K562 (cell line): ENCODE measurements at regions not wholly inside any gene's neighbourhood (a gene's known extent, or its start where the extent isn't known, plus 50 kb on each side); places are given as distances from the start of the nearest gene placed in this dataset.
A peak's percentile ranks its signal among the peaks of the same experiment; 100 is the strongest.

Source experiments
- ARID1B ChIP-seq: fragments of 450-650 bp; IDR thresholded peaks from 2 replicates; pipeline ENCODE4 v1.6.1; 2016; ENCODE audit warnings: antibody characterized with exemption, mild to moderate bottlenecking, inconsistent platforms
- ATF7 ChIP-seq: fragments of 450-650 bp; IDR thresholded peaks from 2 replicates; pipeline ENCODE4 v1.7.1; 2014; ENCODE audit warnings: mild to moderate bottlenecking, moderate library complexity
- C11orf30 ChIP-seq: fragments of 450-650 bp; IDR thresholded peaks from 2 replicates; pipeline ENCODE4 v1.6.1; 2016; ENCODE audit warnings: low read depth, mild to moderate bottlenecking
- CBX3 ChIP-seq, 2 experiments: IDR thresholded peaks; 1 replicate in 1 of 2; 2 replicates in 1 of 2; pipeline ENCODE4 v1.6.1; 2012; ENCODE audit warnings: inconsistent platforms in 2 of 2, low read length in 2 of 2, borderline replicate concordance in 1 of 2, control low read depth in 1 of 2
- CC2D1A ChIP-seq: fragments of 450-650 bp; IDR thresholded peaks from 2 replicates; pipeline ENCODE4 v1.6.1; 2017; ENCODE audit warnings: mild to moderate bottlenecking
- EHMT2 ChIP-seq: fragments of 450-650 bp; IDR thresholded peaks from 2 replicates; pipeline ENCODE4 v1.6.1; 2018; ENCODE audit warnings: antibody characterized with exemption
- KHSRP ChIP-seq: fragments of 450-650 bp; IDR thresholded peaks from 2 replicates; pipeline ENCODE4 v1.6.1; 2017
- MAFF ChIP-seq: IDR thresholded peaks from 2 replicates; pipeline ENCODE4 v1.6.1; 2012; ENCODE audit warnings: low read length, improper control_type of control experiment
- MAFG ChIP-seq: fragments of 450-650 bp; conservative IDR thresholded peaks from 2 replicates; pipeline ENCODE4 v1.6.1; 2016; ENCODE audit warnings: missing genetic modification characterization, missing compliant biosample characterization
- MCM2 ChIP-seq: fragments of 450-650 bp; IDR thresholded peaks from 2 replicates; pipeline ENCODE4 v1.6.1; 2017; ENCODE audit warnings: low read depth, mild to moderate bottlenecking
- MEF2A ChIP-seq: IDR thresholded peaks from 2 replicates; pipeline ENCODE4 v1.6.1; 2011; ENCODE audit warnings: low read depth, mild to moderate bottlenecking, low read length, moderate library complexity; ENCODE audit not compliant: control insufficient read depth
- SMARCB1 ChIP-seq: IDR thresholded peaks from 2 replicates; pipeline ENCODE4 v1.6.1; 2011; ENCODE audit warnings: improper control_type of control experiment, low read depth; ENCODE audit not compliant: insufficient read length
- TEAD2 ChIP-seq: fragments of 450-650 bp; IDR thresholded peaks from 2 replicates; pipeline ENCODE4 v1.6.1; 2016; ENCODE audit warnings: missing genetic modification characterization, control low read depth, missing compliant biosample characterization
- ZBTB8A ChIP-seq: fragments of 450-650 bp; IDR thresholded peaks from 2 replicates; pipeline ENCODE4 v1.6.1; 2018; ENCODE audit warnings: mild to moderate bottlenecking, moderate library complexity; ENCODE audit not compliant: partially characterized antibody
- ZFPM2 ChIP-seq: fragments of 250-450 bp; sonication (Bioruptor Pico); IDR thresholded peaks from 2 replicates; pipeline ENCODE4 v1.5.1; 2022; ENCODE audit warnings: mild to moderate bottlenecking
- ZNF165 ChIP-seq: fragments of 250-450 bp; sonication (Bioruptor Pico); IDR thresholded peaks from 2 replicates; pipeline ENCODE4 v1.4.0; 2020; ENCODE audit warnings: borderline replicate concordance
- ZNF316 ChIP-seq: fragments of 450-650 bp; IDR thresholded peaks from 2 replicates; pipeline ENCODE4 v1.6.1; 2016
- TF ChIP-seq, protein P1 (sequence below): fragments of 450-650 bp; formaldehyde crosslinking; IDR thresholded peaks from 2 replicates; pipeline ENCODE4 v1.4.0; 2020; ENCODE audit warnings: mild to moderate bottlenecking, moderate library complexity
- TF ChIP-seq, protein P2 (sequence below): sonication (generic); formaldehyde crosslinking; IDR thresholded peaks from 2 replicates; pipeline ENCODE4 v1.8.0; 2022; ENCODE audit warnings: mild to moderate bottlenecking, missing genetic modification reagents
- TF ChIP-seq, protein P3 (sequence below): IDR thresholded peaks from 3 replicates; pipeline ENCODE4 v1.6.1; 2011; ENCODE audit warnings: borderline replicate concordance, mild to moderate bottlenecking; ENCODE audit not compliant: insufficient read length, insufficient read depth
- TF ChIP-seq, protein P4 (sequence below), 2 experiments: fragments of 450-650 bp; IDR thresholded peaks; 2 replicates each; pipeline ENCODE4 v1.6.1; 2018; ENCODE audit warnings: mild to moderate bottlenecking in 2 of 2, low read depth in 1 of 2; ENCODE audit not compliant: partially characterized antibody in 2 of 2

DNA sequence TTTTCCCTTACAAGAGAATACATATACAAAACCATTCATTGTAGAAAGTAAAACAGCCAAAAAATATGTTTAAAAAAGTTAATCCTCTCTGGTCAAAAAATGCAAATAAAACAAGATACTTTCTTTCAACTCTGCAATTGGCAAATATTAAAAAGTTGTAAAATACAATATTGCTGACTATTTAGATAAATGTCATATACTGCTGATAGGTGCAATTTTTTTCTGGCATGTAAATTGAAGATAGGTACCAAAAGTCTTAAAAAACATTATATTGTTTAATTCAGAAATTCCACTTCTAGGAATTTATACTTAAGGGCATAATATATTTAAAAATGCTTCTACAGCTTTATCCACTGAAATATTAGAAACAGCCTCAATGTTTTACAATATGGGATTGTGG, 66.4 kb upstream of the TLL1 start (continued):
- TF ChIP-seq, protein P1, sequence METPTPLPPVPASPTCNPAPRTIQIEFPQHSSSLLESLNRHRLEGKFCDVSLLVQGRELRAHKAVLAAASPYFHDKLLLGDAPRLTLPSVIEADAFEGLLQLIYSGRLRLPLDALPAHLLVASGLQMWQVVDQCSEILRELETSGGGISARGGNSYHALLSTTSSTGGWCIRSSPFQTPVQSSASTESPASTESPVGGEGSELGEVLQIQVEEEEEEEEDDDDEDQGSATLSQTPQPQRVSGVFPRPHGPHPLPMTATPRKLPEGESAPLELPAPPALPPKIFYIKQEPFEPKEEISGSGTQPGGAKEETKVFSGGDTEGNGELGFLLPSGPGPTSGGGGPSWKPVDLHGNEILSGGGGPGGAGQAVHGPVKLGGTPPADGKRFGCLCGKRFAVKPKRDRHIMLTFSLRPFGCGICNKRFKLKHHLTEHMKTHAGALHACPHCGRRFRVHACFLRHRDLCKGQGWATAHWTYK (CRISPR knock-in tag), result no peak
- TF ChIP-seq ZBTB8A (no peak), CBX3 (IDR thresholded peaks at IDR 0.05; ENCODE audit: borderline replicate concordance in 1 of 2, low read length in 2 of 2) (no peak), SMARCB1 (no peak), CC2D1A (no peak), EHMT2 (no peak), ZNF316 (peak; percentile 54; the same call in 1 of the 2 replicates), KHSRP (no peak), C11orf30 (peak; percentile 13; the same call in 1 of the 2 replicates), ZFPM2 (CRISPR knock-in tag) (no peak), TEAD2 (no peak), MAFF (peak; percentile 13; the same call in 1 of the 2 replicates), MEF2A (no peak), MCM2 (no peak), MAFG (tag) (0 out of 2 replicates have a peak, but pooled peaks have one; percentile 8), ARID1B (no peak), ATF7 (no peak), ZNF165 (CRISPR knock-in tag) (no peak)
- TF ChIP-seq, protein P2, sequence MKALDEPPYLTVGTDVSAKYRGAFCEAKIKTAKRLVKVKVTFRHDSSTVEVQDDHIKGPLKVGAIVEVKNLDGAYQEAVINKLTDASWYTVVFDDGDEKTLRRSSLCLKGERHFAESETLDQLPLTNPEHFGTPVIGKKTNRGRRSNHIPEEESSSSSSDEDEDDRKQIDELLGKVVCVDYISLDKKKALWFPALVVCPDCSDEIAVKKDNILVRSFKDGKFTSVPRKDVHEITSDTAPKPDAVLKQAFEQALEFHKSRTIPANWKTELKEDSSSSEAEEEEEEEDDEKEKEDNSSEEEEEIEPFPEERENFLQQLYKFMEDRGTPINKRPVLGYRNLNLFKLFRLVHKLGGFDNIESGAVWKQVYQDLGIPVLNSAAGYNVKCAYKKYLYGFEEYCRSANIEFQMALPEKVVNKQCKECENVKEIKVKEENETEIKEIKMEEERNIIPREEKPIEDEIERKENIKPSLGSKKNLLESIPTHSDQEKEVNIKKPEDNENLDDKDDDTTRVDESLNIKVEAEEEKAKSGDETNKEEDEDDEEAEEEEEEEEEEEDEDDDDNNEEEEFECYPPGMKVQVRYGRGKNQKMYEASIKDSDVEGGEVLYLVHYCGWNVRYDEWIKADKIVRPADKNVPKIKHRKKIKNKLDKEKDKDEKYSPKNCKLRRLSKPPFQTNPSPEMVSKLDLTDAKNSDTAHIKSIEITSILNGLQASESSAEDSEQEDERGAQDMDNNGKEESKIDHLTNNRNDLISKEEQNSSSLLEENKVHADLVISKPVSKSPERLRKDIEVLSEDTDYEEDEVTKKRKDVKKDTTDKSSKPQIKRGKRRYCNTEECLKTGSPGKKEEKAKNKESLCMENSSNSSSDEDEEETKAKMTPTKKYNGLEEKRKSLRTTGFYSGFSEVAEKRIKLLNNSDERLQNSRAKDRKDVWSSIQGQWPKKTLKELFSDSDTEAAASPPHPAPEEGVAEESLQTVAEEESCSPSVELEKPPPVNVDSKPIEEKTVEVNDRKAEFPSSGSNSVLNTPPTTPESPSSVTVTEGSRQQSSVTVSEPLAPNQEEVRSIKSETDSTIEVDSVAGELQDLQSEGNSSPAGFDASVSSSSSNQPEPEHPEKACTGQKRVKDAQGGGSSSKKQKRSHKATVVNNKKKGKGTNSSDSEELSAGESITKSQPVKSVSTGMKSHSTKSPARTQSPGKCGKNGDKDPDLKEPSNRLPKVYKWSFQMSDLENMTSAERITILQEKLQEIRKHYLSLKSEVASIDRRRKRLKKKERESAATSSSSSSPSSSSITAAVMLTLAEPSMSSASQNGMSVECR, result no peak
- TF ChIP-seq, protein P3, sequence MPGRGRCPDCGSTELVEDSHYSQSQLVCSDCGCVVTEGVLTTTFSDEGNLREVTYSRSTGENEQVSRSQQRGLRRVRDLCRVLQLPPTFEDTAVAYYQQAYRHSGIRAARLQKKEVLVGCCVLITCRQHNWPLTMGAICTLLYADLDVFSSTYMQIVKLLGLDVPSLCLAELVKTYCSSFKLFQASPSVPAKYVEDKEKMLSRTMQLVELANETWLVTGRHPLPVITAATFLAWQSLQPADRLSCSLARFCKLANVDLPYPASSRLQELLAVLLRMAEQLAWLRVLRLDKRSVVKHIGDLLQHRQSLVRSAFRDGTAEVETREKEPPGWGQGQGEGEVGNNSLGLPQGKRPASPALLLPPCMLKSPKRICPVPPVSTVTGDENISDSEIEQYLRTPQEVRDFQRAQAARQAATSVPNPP, result no peak
- TF ChIP-seq, protein P4, sequence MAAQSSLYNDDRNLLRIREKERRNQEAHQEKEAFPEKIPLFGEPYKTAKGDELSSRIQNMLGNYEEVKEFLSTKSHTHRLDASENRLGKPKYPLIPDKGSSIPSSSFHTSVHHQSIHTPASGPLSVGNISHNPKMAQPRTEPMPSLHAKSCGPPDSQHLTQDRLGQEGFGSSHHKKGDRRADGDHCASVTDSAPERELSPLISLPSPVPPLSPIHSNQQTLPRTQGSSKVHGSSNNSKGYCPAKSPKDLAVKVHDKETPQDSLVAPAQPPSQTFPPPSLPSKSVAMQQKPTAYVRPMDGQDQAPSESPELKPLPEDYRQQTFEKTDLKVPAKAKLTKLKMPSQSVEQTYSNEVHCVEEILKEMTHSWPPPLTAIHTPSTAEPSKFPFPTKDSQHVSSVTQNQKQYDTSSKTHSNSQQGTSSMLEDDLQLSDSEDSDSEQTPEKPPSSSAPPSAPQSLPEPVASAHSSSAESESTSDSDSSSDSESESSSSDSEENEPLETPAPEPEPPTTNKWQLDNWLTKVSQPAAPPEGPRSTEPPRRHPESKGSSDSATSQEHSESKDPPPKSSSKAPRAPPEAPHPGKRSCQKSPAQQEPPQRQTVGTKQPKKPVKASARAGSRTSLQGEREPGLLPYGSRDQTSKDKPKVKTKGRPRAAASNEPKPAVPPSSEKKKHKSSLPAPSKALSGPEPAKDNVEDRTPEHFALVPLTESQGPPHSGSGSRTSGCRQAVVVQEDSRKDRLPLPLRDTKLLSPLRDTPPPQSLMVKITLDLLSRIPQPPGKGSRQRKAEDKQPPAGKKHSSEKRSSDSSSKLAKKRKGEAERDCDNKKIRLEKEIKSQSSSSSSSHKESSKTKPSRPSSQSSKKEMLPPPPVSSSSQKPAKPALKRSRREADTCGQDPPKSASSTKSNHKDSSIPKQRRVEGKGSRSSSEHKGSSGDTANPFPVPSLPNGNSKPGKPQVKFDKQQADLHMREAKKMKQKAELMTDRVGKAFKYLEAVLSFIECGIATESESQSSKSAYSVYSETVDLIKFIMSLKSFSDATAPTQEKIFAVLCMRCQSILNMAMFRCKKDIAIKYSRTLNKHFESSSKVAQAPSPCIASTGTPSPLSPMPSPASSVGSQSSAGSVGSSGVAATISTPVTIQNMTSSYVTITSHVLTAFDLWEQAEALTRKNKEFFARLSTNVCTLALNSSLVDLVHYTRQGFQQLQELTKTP (IDR thresholded peaks at IDR 0.05; ENCODE audit: low read depth in 1 of 2, partially characterized antibody in 2 of 2), result no peak
